ENCODE measurements at regions not wholly inside any gene's neighbourhood (a gene's known extent, or its start where the extent isn't known, plus 50 kb on each side); places are given as distances from the start of the nearest gene placed in this dataset.
"Not testable (repeated sequence)": the region's sequence is repeated elsewhere in the genome, so short reads cannot be mapped to it uniquely, and the experiment has no call there.

- no peak for DNase-seq (ENCODE audit: low spot score)
Measured at GRCh38 chr20:52438326-52438963, 246.9 kb upstream of the ZFP64 start.

GRCh38 chr20:52434453-52434852, 242.9 kb upstream of the ZFP64 start:
- no peak for DNase-seq (ENCODE audit: low spot score)

GRCh38 chr20:52434041-52434425, 242.5 kb upstream of the ZFP64 start:
- no peak for DNase-seq (ENCODE audit: low spot score)

GRCh38 chr20:52433326-52434040, 241.9 kb upstream of the ZFP64 start:
- no peak for DNase-seq (ENCODE audit: low spot score)

- no peak for DNase-seq (ENCODE audit: low spot score)
Measured at GRCh38 chr20:52432740-52433139, 241.2 kb upstream of the ZFP64 start.

- DNase-seq (ENCODE audit: low spot score), result no peak
Measured at GRCh38 chr20:52429029-52429428, 237.4 kb upstream of the ZFP64 start.

- no peak for DNase-seq (ENCODE audit: low spot score)
Measured at GRCh38 chr20:52427960-52428359, 236.4 kb upstream of the ZFP64 start.

- DNase-seq (ENCODE audit: low spot score), result no peak
Measured at GRCh38 chr20:52426856-52427255, 235.3 kb upstream of the ZFP64 start.

GRCh38 chr20:52425701-52426100, 234.1 kb upstream of the ZFP64 start:
- DNase-seq (ENCODE audit: low spot score), result no peak

GRCh38 chr20:52425253-52425652, 233.7 kb upstream of the ZFP64 start:
- DNase-seq (ENCODE audit: low spot score), result no peak

GRCh38 chr20:52424357-52424942, 232.9 kb upstream of the ZFP64 start:
- DNase-seq (ENCODE audit: low spot score), result not testable (repeated sequence)

- DNase-seq (ENCODE audit: low spot score), result not testable (repeated sequence)
Measured at GRCh38 chr20:52423536-52424140, 232.1 kb upstream of the ZFP64 start.

- DNase-seq (ENCODE audit: low spot score), result no peak
Measured at GRCh38 chr20:52422574-52423336, 231.2 kb upstream of the ZFP64 start.

- DNase-seq (ENCODE audit: low spot score), result no peak
Measured at GRCh38 chr20:52420805-52421204, 229.2 kb upstream of the ZFP64 start.

- DNase-seq (ENCODE audit: low spot score), result no peak
Measured at GRCh38 chr20:52419205-52419604, 227.6 kb upstream of the ZFP64 start.

- DNase-seq (ENCODE audit: low spot score), result no peak
Measured at GRCh38 chr20:52416953-52417352, 225.4 kb upstream of the ZFP64 start.

GRCh38 chr20:52411611-52412010, 220.0 kb upstream of the ZFP64 start:
- no peak for DNase-seq (ENCODE audit: low spot score)

GRCh38 chr20:52410731-52411234, 219.2 kb upstream of the ZFP64 start:
- no peak for DNase-seq (ENCODE audit: low spot score)

GRCh38 chr20:52410182-52410647, 218.6 kb upstream of the ZFP64 start:
- peak; percentile 2 for DNase-seq (ENCODE audit: low spot score)

GRCh38 chr20:52405986-52406385, 214.4 kb upstream of the ZFP64 start:
- no peak for DNase-seq (ENCODE audit: low spot score)

GRCh38 chr20:52405417-52405816, 213.8 kb upstream of the ZFP64 start:
- no peak for DNase-seq (ENCODE audit: low spot score)

- no peak for DNase-seq (ENCODE audit: low spot score)
Measured at GRCh38 chr20:52404671-52405070, 213.1 kb upstream of the ZFP64 start.

Data from putamen (tissue), 1 donor.